ENCODE measurements at regions not wholly inside any gene's neighbourhood (a gene's known extent, or its start where the extent isn't known, plus 50 kb on each side); places are given as distances from the start of the nearest gene placed in this dataset.

GRCh38 chr1:198809247-198809646 is 170.4 kb downstream of the PTPRC start:
- H3K27ac ChIP-seq (ENCODE audit: low read depth in 1 of 3, low read length in 2 of 3), result no peak overlapping the region
- no peak for FAIRE-seq
- no peaks in the 10 kb centered on the region for H3K27me3 ChIP-seq (ENCODE audit: control insufficient read depth in 3 of 3, insufficient read depth in 3 of 3, low read length in 3 of 3)
- 76 to 94% (median 89%) methylated on average over 1 of the region's 1 CpG for WGBS, 3 donors
- H3K36me3 ChIP-seq (ENCODE audit: control insufficient read depth in 3 of 3, insufficient read depth in 2 of 3, low read depth in 1 of 3, low read length in 3 of 3), result no peaks in the 10 kb centered on the region
- H3K4me1 ChIP-seq (ENCODE audit: control insufficient read depth in 3 of 3, insufficient read depth in 2 of 3, low read depth in 1 of 3, low read length in 2 of 3), result no peaks in the 10 kb centered on the region
- no peak for DNase-seq
- no peak overlapping the region for H3K4me3 ChIP-seq (ENCODE audit: low read depth in 1 of 3, low read length in 3 of 3)
- H3K9me3 ChIP-seq (ENCODE audit: control insufficient read depth in 2 of 2, insufficient read depth in 1 of 2, low read depth in 1 of 2, low read length in 1 of 2), result peaks cover 0 to 5% of the 10 kb centered on the region in 2 donors

GRCh38 chr1:198811449-198811848 is 172.6 kb downstream of the PTPRC start:
- no peaks in the 10 kb centered on the region for H3K36me3 ChIP-seq (ENCODE audit: control insufficient read depth in 3 of 3, insufficient read depth in 2 of 3, low read depth in 1 of 3, low read length in 3 of 3)
- no peaks in the 10 kb centered on the region for H3K4me1 ChIP-seq (ENCODE audit: control insufficient read depth in 3 of 3, insufficient read depth in 2 of 3, low read depth in 1 of 3, low read length in 2 of 3)
- H3K27ac ChIP-seq (ENCODE audit: low read depth in 1 of 3, low read length in 2 of 3), result no peak overlapping the region
- FAIRE-seq (no peak), DNase-seq (no peak)
- H3K9me3 ChIP-seq (ENCODE audit: control insufficient read depth in 2 of 2, insufficient read depth in 1 of 2, low read depth in 1 of 2, low read length in 1 of 2), result peaks cover 0 to 7% of the 10 kb centered on the region in 2 donors
- H3K27me3 ChIP-seq (ENCODE audit: control insufficient read depth in 3 of 3, insufficient read depth in 3 of 3, low read length in 3 of 3), result no peaks in the 10 kb centered on the region
- no peak overlapping the region for H3K4me3 ChIP-seq (ENCODE audit: low read depth in 1 of 3, low read length in 3 of 3)
- 69 to 84% (median 76%) methylated on average over 3 of the region's 3 CpGs for WGBS, 3 donors

- Histone ChIP-seq H3K4me1 (ENCODE audit: control insufficient read depth in 3 of 3, insufficient read depth in 2 of 3, low read depth in 1 of 3, low read length in 2 of 3) (no peaks in the 10 kb centered on the region), H3K4me3 (ENCODE audit: low read depth in 1 of 3, low read length in 3 of 3) (no peak overlapping the region), H3K36me3 (ENCODE audit: control insufficient read depth in 3 of 3, insufficient read depth in 2 of 3, low read depth in 1 of 3, low read length in 3 of 3) (no peaks in the 10 kb centered on the region), H3K9me3 (ENCODE audit: control insufficient read depth in 2 of 2, insufficient read depth in 1 of 2, low read depth in 1 of 2, low read length in 1 of 2) (no peaks in the 10 kb centered on the region), H3K27ac (ENCODE audit: low read depth in 1 of 3, low read length in 2 of 3) (no peak overlapping the region), H3K27me3 (ENCODE audit: control insufficient read depth in 3 of 3, insufficient read depth in 3 of 3, low read length in 3 of 3) (no peaks in the 10 kb centered on the region)
- DNase-seq (no peak), FAIRE-seq (no peak)
- 55 to 72% (median 68%) methylated on average over 1 of the region's 1 CpG for WGBS, 3 donors
Measured at GRCh38 chr1:198823626-198824025, 184.8 kb downstream of the PTPRC start.

GRCh38 chr1:198825254-198825653 is 186.4 kb downstream of the PTPRC start:
- WGBS, 3 donors, result 9 to 62% (median 48%) methylated on average over 1 of the region's 1 CpG
- no peak for DNase-seq
- no peak for FAIRE-seq
- H3K36me3 ChIP-seq (ENCODE audit: control insufficient read depth in 3 of 3, insufficient read depth in 2 of 3, low read depth in 1 of 3, low read length in 3 of 3), result no peaks in the 10 kb centered on the region
- H3K4me1 ChIP-seq (ENCODE audit: control insufficient read depth in 3 of 3, insufficient read depth in 2 of 3, low read depth in 1 of 3, low read length in 2 of 3), result no peaks in the 10 kb centered on the region
- H3K27ac ChIP-seq (ENCODE audit: low read depth in 1 of 3, low read length in 2 of 3), result no peak overlapping the region
- H3K27me3 ChIP-seq (ENCODE audit: control insufficient read depth in 3 of 3, insufficient read depth in 3 of 3, low read length in 3 of 3), result no peaks in the 10 kb centered on the region
- no peaks in the 10 kb centered on the region for H3K9me3 ChIP-seq (ENCODE audit: control insufficient read depth in 2 of 2, insufficient read depth in 1 of 2, low read depth in 1 of 2, low read length in 1 of 2)
- no peak overlapping the region for H3K4me3 ChIP-seq (ENCODE audit: low read depth in 1 of 3, low read length in 3 of 3)

- H3K27me3 ChIP-seq (ENCODE audit: control insufficient read depth in 3 of 3, insufficient read depth in 3 of 3, low read length in 3 of 3), result no peaks in the 10 kb centered on the region
- no peak overlapping the region for H3K27ac ChIP-seq (ENCODE audit: low read depth in 1 of 3, low read length in 2 of 3)
- 48 to 84% (median 63%) methylated on average over 2 of the region's 2 CpGs for WGBS, 3 donors
- DNase-seq (no peak), FAIRE-seq (no peak)
- no peaks in the 10 kb centered on the region for H3K9me3 ChIP-seq (ENCODE audit: control insufficient read depth in 2 of 2, insufficient read depth in 1 of 2, low read depth in 1 of 2, low read length in 1 of 2)
- H3K4me3 ChIP-seq (ENCODE audit: low read depth in 1 of 3, low read length in 3 of 3), result no peak overlapping the region
- no peaks in the 10 kb centered on the region for H3K4me1 ChIP-seq (ENCODE audit: control insufficient read depth in 3 of 3, insufficient read depth in 2 of 3, low read depth in 1 of 3, low read length in 2 of 3)
- H3K36me3 ChIP-seq (ENCODE audit: control insufficient read depth in 3 of 3, insufficient read depth in 2 of 3, low read depth in 1 of 3, low read length in 3 of 3), result no peaks in the 10 kb centered on the region
Measured at GRCh38 chr1:198829356-198829755, 190.5 kb downstream of the PTPRC start.

- WGBS, 3 donors, result 61 to 72% (median 68%) methylated on average over 1 of the region's 1 CpG
- DNase-seq, result no peak
- H3K4me1 ChIP-seq (ENCODE audit: control insufficient read depth in 3 of 3, insufficient read depth in 2 of 3, low read depth in 1 of 3, low read length in 2 of 3), result no peaks in the 10 kb centered on the region
- H3K4me3 ChIP-seq (ENCODE audit: low read depth in 1 of 3, low read length in 3 of 3), result no peak overlapping the region
- H3K36me3 ChIP-seq (ENCODE audit: control insufficient read depth in 3 of 3, insufficient read depth in 2 of 3, low read depth in 1 of 3, low read length in 3 of 3), result no peaks in the 10 kb centered on the region
- FAIRE-seq, result no peak
- H3K9me3 ChIP-seq (ENCODE audit: control insufficient read depth in 2 of 2, insufficient read depth in 1 of 2, low read depth in 1 of 2, low read length in 1 of 2), result no peaks in the 10 kb centered on the region
- H3K27ac ChIP-seq (ENCODE audit: low read depth in 1 of 3, low read length in 2 of 3), result no peak overlapping the region
- no peaks in the 10 kb centered on the region for H3K27me3 ChIP-seq (ENCODE audit: control insufficient read depth in 3 of 3, insufficient read depth in 3 of 3, low read length in 3 of 3)
Measured at GRCh38 chr1:198829944-198830343, 191.1 kb downstream of the PTPRC start.

- 84 to 93% (median 88%) methylated on average over 6 of the region's 6 CpGs for WGBS, 3 donors
- H3K27me3 ChIP-seq (ENCODE audit: control insufficient read depth in 3 of 3, insufficient read depth in 3 of 3, low read length in 3 of 3), result no peaks in the 10 kb centered on the region
- no peaks in the 10 kb centered on the region for H3K4me1 ChIP-seq (ENCODE audit: control insufficient read depth in 3 of 3, insufficient read depth in 2 of 3, low read depth in 1 of 3, low read length in 2 of 3)
- H3K27ac ChIP-seq (ENCODE audit: low read depth in 1 of 3, low read length in 2 of 3), result no peak overlapping the region
- FAIRE-seq, result no peak
- no peak overlapping the region for H3K4me3 ChIP-seq (ENCODE audit: low read depth in 1 of 3, low read length in 3 of 3)
- no peaks in the 10 kb centered on the region for H3K9me3 ChIP-seq (ENCODE audit: control insufficient read depth in 2 of 2, insufficient read depth in 1 of 2, low read depth in 1 of 2, low read length in 1 of 2)
- DNase-seq, result no peak
- no peaks in the 10 kb centered on the region for H3K36me3 ChIP-seq (ENCODE audit: control insufficient read depth in 3 of 3, insufficient read depth in 2 of 3, low read depth in 1 of 3, low read length in 3 of 3)
Measured at GRCh38 chr1:198830412-198830811, 191.6 kb downstream of the PTPRC start.

- WGBS, 3 donors, result 83 to 88% (median 86%) methylated on average over 6 of the region's 6 CpGs
- FAIRE-seq, result no peak
Measured at GRCh38 chr1:198833706-198834503, 195.1 kb downstream of the PTPRC start.

More at GRCh38 chr1:198833706-198834503, 195.1 kb downstream of the PTPRC start:
- Histone ChIP-seq H3K4me1 (ENCODE audit: control insufficient read depth in 3 of 3, insufficient read depth in 2 of 3, low read depth in 1 of 3, low read length in 2 of 3) (no peaks in the 10 kb centered on the region), H3K36me3 (ENCODE audit: control insufficient read depth in 3 of 3, insufficient read depth in 2 of 3, low read depth in 1 of 3, low read length in 3 of 3) (no peaks in the 10 kb centered on the region), H3K27ac (ENCODE audit: low read depth in 1 of 3, low read length in 2 of 3) (no peak overlapping the region), H3K9me3 (ENCODE audit: control insufficient read depth in 2 of 2, insufficient read depth in 1 of 2, low read depth in 1 of 2, low read length in 1 of 2) (no peaks in the 10 kb centered on the region), H3K4me3 (ENCODE audit: low read depth in 1 of 3, low read length in 3 of 3) (no peak overlapping the region), H3K27me3 (ENCODE audit: control insufficient read depth in 3 of 3, insufficient read depth in 3 of 3, low read length in 3 of 3) (no peaks in the 10 kb centered on the region)
- no peak for DNase-seq
